SK-N-SH treated with all-trans-retinoic acid at 6 μM for 48 hours (cell line): ENCODE measurements at regions not wholly inside any gene's neighbourhood (a gene's known extent, or its start where the extent isn't known, plus 50 kb on each side); places are given as distances from the start of the nearest gene placed in this dataset.

Source experiments
- ARNTL ChIP-seq: fragments of 450-650 bp; formaldehyde crosslinking; IDR thresholded peaks from 2 replicates; pipeline ENCODE4 v1.5.0; 2020; ENCODE audit warnings: low read depth, mild to moderate bottlenecking, moderate library complexity, borderline replicate concordance
- ESRRG ChIP-seq: fragments of 250-450 bp; sonication (Bioruptor Pico); IDR thresholded peaks from 2 replicates; pipeline ENCODE4 v1.6.1; 2021; ENCODE audit warnings: mild to moderate bottlenecking
- ZFP3 ChIP-seq: fragments of 250-450 bp; sonication (Bioruptor Pico); IDR thresholded peaks from 2 replicates; pipeline ENCODE4 v1.5.0; 2020; ENCODE audit warnings: mild to moderate bottlenecking, moderate library complexity
- ZFP30 ChIP-seq: fragments of 450-650 bp; formaldehyde crosslinking; IDR thresholded peaks from 2 replicates; pipeline ENCODE4 v1.5.0; 2022; ENCODE audit warnings: mild to moderate bottlenecking, moderate library complexity
- ZNF565 ChIP-seq: fragments of 450-650 bp; formaldehyde crosslinking; conservative IDR thresholded peaks from 2 replicates; pipeline ENCODE4 v1.5.0; 2020; ENCODE audit warnings: low read depth, mild to moderate bottlenecking, moderate library complexity
- ZNF70 ChIP-seq: fragments of 450-650 bp; formaldehyde crosslinking; IDR thresholded peaks from 2 replicates; pipeline ENCODE4 v1.5.0; 2020; ENCODE audit warnings: mild to moderate bottlenecking, moderate library complexity
- TF ChIP-seq, protein P1 (sequence below): fragments of 250-450 bp; sonication (Bioruptor Pico); IDR thresholded peaks from 2 replicates; pipeline ENCODE4 v1.5.1; 2020; ENCODE audit warnings: low read depth, mild to moderate bottlenecking, moderate library complexity
- TF ChIP-seq, protein P2 (sequence below): fragments of 250-450 bp; sonication (Bioruptor Pico); IDR thresholded peaks from 2 replicates; pipeline ENCODE4 v1.8.0; 2020; ENCODE audit warnings: mild to moderate bottlenecking, moderate library complexity, borderline replicate concordance

DNA sequence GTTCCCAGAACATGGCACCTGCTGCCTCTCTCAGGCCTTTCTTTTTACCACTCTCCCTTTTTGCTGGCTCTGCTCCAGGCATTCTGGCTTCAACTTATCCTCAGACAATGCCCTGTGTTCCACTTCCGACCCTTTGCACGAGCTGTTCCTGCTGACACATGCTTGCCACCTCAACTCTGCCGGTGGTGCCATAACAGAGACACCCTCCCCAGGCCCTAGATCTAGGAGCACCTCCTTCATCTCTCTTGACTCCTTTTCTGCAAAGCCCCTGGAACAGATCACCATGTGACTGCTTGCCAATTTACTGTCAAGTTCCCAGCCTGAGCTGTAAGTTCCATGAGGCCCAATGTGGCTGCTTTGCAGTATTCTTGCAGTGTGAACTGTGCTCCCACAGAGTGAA, 256.0 kb upstream of the MKI67 start:
- TF ChIP-seq, protein P1, sequence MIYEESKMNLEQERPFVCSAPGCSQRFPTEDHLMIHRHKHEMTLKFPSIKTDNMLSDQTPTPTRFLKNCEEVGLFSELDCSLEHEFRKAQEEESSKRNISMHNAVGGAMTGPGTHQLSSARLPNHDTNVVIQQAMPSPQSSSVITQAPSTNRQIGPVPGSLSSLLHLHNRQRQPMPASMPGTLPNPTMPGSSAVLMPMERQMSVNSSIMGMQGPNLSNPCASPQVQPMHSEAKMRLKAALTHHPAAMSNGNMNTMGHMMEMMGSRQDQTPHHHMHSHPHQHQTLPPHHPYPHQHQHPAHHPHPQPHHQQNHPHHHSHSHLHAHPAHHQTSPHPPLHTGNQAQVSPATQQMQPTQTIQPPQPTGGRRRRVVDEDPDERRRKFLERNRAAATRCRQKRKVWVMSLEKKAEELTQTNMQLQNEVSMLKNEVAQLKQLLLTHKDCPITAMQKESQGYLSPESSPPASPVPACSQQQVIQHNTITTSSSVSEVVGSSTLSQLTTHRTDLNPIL: no peak
- TF ChIP-seq ZFP3 (CRISPR knock-in tag): no peak
- TF ChIP-seq, protein P2, sequence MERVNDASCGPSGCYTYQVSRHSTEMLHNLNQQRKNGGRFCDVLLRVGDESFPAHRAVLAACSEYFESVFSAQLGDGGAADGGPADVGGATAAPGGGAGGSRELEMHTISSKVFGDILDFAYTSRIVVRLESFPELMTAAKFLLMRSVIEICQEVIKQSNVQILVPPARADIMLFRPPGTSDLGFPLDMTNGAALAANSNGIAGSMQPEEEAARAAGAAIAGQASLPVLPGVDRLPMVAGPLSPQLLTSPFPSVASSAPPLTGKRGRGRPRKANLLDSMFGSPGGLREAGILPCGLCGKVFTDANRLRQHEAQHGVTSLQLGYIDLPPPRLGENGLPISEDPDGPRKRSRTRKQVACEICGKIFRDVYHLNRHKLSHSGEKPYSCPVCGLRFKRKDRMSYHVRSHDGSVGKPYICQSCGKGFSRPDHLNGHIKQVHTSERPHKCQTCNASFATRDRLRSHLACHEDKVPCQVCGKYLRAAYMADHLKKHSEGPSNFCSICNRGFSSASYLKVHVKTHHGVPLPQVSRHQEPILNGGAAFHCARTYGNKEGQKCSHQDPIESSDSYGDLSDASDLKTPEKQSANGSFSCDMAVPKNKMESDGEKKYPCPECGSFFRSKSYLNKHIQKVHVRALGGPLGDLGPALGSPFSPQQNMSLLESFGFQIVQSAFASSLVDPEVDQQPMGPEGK (CRISPR knock-in tag): no peak
- no peak for TF ChIP-seq ZFP30 (CRISPR knock-in tag)
- no peak for TF ChIP-seq ESRRG
- no peak for TF ChIP-seq ZNF565 (CRISPR knock-in tag)
- no peak for TF ChIP-seq ZNF70 (CRISPR knock-in tag)
- TF ChIP-seq ARNTL: no peak
